Common myeloid progenitor, CD34-positive (primary cell): ENCODE measurements at regions not wholly inside any gene's neighbourhood (a gene's known extent, or its start where the extent isn't known, plus 50 kb on each side); places are given as distances from the start of the nearest gene placed in this dataset.

ENCODE experiments used
- CTCF ChIA-PET: fragments of 350-600 bp; sonication (Branson Sonifier 250); formaldehyde crosslinking; loops from one replicate; lab custom pipeline; 2021; ENCODE audit warnings: antibody characterized with exemption; lab: Charles Lee
- POLR2A ChIA-PET: fragments of 350-600 bp; sonication (Branson Sonifier 250); formaldehyde crosslinking; loops from one replicate; lab custom pipeline; 2021; ENCODE audit warnings: antibody characterized with exemption; lab: Charles Lee
- DNase-seq, 3 donors: peaks; one replicate each; pipeline versions ENCODE4 v3.0.0 to v3.0.0-alpha.2; 2013
- H3K27ac ChIP-seq, 2 experiments: 1 replicate in 1 of 2; 2 replicates in 1 of 2; pipeline ENCODE4 v1.7.0; 2013; ENCODE audit warnings: inconsistent platforms in 2 of 2, low read length in 2 of 2, mild to moderate bottlenecking in 2 of 2, low read depth in 1 of 2, moderate library complexity in 1 of 2; ENCODE audit not compliant: severe bottlenecking in 2 of 2, insufficient read depth in 1 of 2, poor library complexity in 1 of 2
- H3K27me3 ChIP-seq, 5 experiments: replicated peaks in 2 of 5; 1 replicate in 3 of 5; 2 replicates in 2 of 5; pipeline versions ENCODE4 v1.6.1 to v1.7.0; 2013; ENCODE audit warnings: low read length in 4 of 5, mild to moderate bottlenecking in 2 of 5, moderate library complexity in 2 of 5, inconsistent platforms in 1 of 5; ENCODE audit not compliant: insufficient read depth in 5 of 5, control insufficient read depth in 4 of 5
- H3K36me3 ChIP-seq, 4 experiments: 1 replicate in 2 of 4; 2 replicates in 2 of 4; pipeline versions ENCODE4 v1.6.1 to v1.7.0; 2013; ENCODE audit warnings: low read length in 3 of 4, control low read depth in 1 of 4, mild to moderate bottlenecking in 1 of 4; ENCODE audit not compliant: control insufficient read depth in 4 of 4, insufficient read depth in 4 of 4
- H3K4me1 ChIP-seq, 4 experiments: 1 replicate in 3 of 4; 2 replicates in 1 of 4; pipeline versions ENCODE4 v1.6.1 to v1.7.1; 2013; ENCODE audit warnings: low read length in 3 of 4, mild to moderate bottlenecking in 3 of 4, control low read depth in 1 of 4, inconsistent platforms in 1 of 4, moderate library complexity in 1 of 4; ENCODE audit not compliant: control insufficient read depth in 4 of 4, insufficient read depth in 4 of 4; ENCODE audit errors: control extremely low read depth in 1 of 4
- H3K4me3 ChIP-seq, 7 experiments: 1 replicate in 4 of 7; 2 replicates in 3 of 7; pipeline versions ENCODE4 v1.5.1 to v1.7.0; 2013; ENCODE audit warnings: mild to moderate bottlenecking in 7 of 7, low read length in 6 of 7, moderate library complexity in 6 of 7, inconsistent platforms in 2 of 7, low read depth in 2 of 7, control low read depth in 1 of 7; ENCODE audit not compliant: insufficient read depth in 4 of 7, control insufficient read depth in 1 of 7; ENCODE audit errors: extremely low read depth in 1 of 7
- H3K9me3 ChIP-seq, 5 experiments: 1 replicate in 4 of 5; 2 replicates in 1 of 5; pipeline versions ENCODE4 v1.6.1 to v1.7.1; 2013; ENCODE audit warnings: low read length in 4 of 5, mild to moderate bottlenecking in 2 of 5, inconsistent platforms in 1 of 5, low read depth in 1 of 5, moderate library complexity in 1 of 5; ENCODE audit not compliant: control insufficient read depth in 4 of 5, insufficient read depth in 2 of 5; ENCODE audit errors: control extremely low read depth in 1 of 5
- WGBS: methylation state at CpG from one replicate; pipeline ENCODE4 v1.1.5; 2013; ENCODE audit not compliant: insufficient coverage; 5-methylcytosine and 5-hydroxymethylcytosine counted together

DNA sequence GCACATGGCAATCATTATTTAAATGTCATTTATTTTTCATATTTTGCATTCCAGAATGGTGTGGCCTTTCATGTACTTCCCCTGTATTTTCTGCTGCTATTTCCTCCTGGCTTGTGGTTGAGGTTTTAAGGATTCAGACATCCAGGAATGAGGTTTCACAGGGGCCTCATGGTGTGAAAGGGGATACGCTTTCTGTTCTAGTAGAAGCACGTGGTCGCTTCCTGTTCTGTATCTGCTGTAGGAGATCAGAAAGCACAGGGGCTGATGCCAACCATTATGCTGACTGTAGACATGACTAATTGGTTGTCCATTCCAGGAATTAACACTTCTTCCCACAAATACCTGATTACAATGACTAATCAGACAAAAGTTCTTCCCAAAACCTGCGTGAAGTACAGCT is 405.9 kb downstream of the SHISA9 start:
- 7% methylated on average over 3 of the region's 4 CpGs for WGBS
- H3K27ac ChIP-seq = peak overlapping the region in 1 of 2 experiments; percentile 9
- POLR2A ChIA-PET = no interaction called here

DNA sequence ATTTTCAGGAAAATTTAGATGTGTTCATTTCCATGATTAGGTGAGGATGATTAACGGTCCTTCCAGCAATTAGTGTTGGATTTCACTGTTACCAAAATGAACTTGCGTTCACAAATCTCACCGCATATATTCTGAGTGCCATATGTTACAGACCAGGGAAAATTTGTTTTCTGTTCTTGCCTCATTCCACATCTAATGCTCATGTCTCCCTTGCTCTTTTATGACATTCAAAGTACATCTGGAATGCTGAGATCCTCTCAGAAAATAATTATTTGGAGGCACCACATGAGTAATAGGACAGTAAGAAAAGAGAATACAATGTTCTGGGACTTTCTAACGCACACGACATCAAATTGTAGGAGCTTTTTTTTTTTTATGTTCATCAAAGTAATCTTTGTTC is 406.5 kb downstream of the SHISA9 start:
- H3K4me1 ChIP-seq = peaks cover 12 to 26% (median 14%) of the 10 kb centered on the region in 4 experiments
- 93% methylated on average over 3 of the region's 5 CpGs for WGBS
- H3K27me3 ChIP-seq = no peaks in the 10 kb centered on the region
- DNase-seq = no peak
- H3K9me3 ChIP-seq = no peaks in the 10 kb centered on the region
- H3K4me3 ChIP-seq = no peak overlapping the region
- no peak overlapping the region for H3K27ac ChIP-seq
- CTCF ChIA-PET = no interaction called here
- H3K36me3 ChIP-seq = no peaks in the 10 kb centered on the region
- POLR2A ChIA-PET = no interaction called here

More for the DNA sequence above, 405.9 kb downstream of the SHISA9 start:
- DNase-seq = peak; percentile 23 to 79 (median 73)
- CTCF ChIA-PET = no interaction called here
- H3K36me3 ChIP-seq = no peaks in the 10 kb centered on the region
- no peaks in the 10 kb centered on the region for H3K27me3 ChIP-seq
- no peaks in the 10 kb centered on the region for H3K9me3 ChIP-seq
- H3K4me1 ChIP-seq = peaks cover 12 to 26% (median 14%) of the 10 kb centered on the region in 4 experiments
- H3K4me3 ChIP-seq = no peak overlapping the region

DNA sequence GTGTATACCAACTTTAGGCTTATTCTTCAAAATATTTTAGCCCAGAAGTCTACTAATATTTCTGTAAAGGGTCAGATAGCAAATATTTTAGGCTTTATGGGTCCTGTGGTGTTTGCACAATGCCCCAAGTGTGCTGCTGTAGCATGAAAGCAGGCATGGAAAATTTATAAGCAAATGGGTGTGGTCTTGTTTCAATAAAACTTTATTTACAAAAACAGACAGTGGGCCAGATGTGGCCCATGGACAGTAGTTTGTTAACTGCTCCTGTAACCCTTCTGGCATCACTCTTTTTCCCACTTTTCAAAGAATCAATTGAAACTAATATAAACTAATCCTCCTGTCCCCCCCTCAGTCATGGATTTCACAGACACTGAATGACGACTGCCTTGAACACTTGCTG is 410.7 kb downstream of the SHISA9 start:
- Histone ChIP-seq H3K27me3 (no peaks in the 10 kb centered on the region), H3K27ac (no peak overlapping the region), H3K36me3 (no peaks in the 10 kb centered on the region), H3K9me3 (no peaks in the 10 kb centered on the region), H3K4me1 (peaks cover 22 to 40% (median 28%) of the 10 kb centered on the region in 4 experiments), H3K4me3 (no peak overlapping the region)
- POLR2A ChIA-PET = no interaction called here
- CTCF ChIA-PET = no interaction called here
- WGBS = no CpG with 5 or more reads among the region's 1 CpG
- DNase-seq = no peak

DNA sequence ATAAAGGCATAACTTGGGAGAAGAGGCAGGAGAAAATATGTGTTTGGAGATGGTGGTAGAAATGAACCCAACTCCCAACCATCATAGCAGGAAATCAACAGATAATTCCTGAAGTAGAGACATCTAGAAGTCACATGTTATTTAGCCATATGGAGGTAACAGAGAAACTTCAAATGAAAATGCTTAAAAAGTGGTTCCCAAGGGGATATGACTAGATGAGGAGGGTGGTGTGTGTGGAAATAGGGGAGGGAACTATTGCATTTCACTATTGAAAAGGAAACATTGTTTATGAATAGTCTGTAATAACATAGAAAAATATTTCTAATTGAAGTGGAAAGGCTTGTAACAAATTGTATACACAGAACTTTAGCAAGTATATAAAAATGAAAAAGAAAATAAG is 412.0 kb downstream of the SHISA9 start:
- H3K27ac ChIP-seq = no peak overlapping the region
- H3K36me3 ChIP-seq = no peaks in the 10 kb centered on the region
- DNase-seq = no peak
- H3K4me3 ChIP-seq = no peak overlapping the region
- no peaks in the 10 kb centered on the region for H3K9me3 ChIP-seq
- H3K4me1 ChIP-seq = peaks cover 16 to 29% (median 22%) of the 10 kb centered on the region in 4 experiments
- POLR2A ChIA-PET = no interaction called here
- CTCF ChIA-PET = no interaction called here
- no peaks in the 10 kb centered on the region for H3K27me3 ChIP-seq

DNA sequence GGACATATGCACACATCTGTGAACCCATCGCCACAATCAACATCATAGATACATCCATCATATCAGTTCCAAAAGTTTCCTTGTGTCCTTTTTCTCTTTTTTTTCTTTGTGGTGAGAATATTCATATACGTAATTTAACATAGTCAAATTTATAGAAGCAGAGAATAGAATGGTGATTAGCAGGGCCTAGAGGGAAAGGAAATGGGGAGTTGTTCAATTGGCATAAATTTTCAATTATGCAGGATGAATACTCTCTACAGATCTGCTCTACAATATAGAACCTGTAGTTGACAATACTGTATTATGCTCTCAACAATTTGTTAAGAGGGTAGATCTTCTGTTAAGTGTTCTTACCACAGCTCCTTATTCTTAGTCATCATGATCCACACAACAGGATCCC is 413.2 kb downstream of the SHISA9 start:
- Histone ChIP-seq H3K36me3 (no peaks in the 10 kb centered on the region), H3K27me3 (no peaks in the 10 kb centered on the region), H3K27ac (no peak overlapping the region), H3K9me3 (no peaks in the 10 kb centered on the region), H3K4me1 (peaks cover 16 to 29% (median 22%) of the 10 kb centered on the region in 4 experiments), H3K4me3 (no peak overlapping the region)
- ChIA-PET CTCF (no interaction called here), POLR2A (no interaction called here)
- DNase-seq = no peak
- WGBS = no CpG with 5 or more reads among the region's 2 CpGs

DNA sequence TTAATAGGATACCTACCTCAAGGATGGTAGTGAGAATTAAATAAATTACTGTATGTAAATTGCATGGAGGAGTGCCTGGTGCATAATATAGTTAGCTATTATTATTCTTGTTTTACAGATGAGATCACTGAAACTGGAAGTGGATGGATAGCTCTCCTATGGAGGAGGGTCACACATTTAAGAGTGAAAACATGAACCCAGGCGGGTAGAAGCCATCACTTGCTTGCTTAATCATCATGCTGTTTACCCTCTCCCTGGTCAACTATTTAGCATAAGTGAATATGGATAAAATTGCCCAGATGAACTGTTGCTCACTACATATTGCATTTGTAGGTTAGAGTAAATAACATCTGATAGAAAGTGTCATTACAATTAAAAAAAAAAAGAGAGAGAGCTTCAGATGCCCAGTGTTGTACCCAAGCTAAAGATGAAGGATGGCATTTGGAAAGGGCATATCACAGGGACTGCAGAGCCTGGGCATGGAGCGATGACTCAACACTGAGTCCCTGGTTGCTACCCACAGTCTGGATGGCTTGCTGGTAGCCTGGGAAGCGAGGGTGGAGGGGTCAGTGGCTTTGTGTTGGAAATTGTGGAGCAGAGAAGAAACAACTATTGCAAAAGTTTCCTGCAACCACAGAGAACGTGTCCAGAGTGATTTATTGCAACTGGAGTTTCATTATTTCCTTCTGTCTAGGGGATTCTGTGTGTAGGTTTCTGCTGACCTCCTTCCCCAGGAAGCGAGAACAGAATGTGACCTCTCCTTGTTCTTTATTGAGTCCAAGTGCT is 414.4 kb downstream of the SHISA9 start:
- H3K4me1 ChIP-seq = peaks cover 16 to 29% (median 22%) of the 10 kb centered on the region in 4 experiments
- no peaks in the 10 kb centered on the region for H3K27me3 ChIP-seq
- CTCF ChIA-PET = interaction anchor here (1.1 kb wide), 1 partner anchor 18 kb away, joined by 3 read pairs; no protein-coding TSS in a partner anchor
- H3K27ac ChIP-seq = no peak overlapping the region
- no peaks in the 10 kb centered on the region for H3K36me3 ChIP-seq
- H3K4me3 ChIP-seq = peak overlapping the region in 5 of 7 experiments; percentile 4 to 68 (median 32)
- whole genome bisulfite sequencing = 15% methylated on average over 4 of the region's 5 CpGs
- H3K9me3 ChIP-seq = no peaks in the 10 kb centered on the region
- DNase-seq = peak in 2 of 3 donors; percentile 74 to 76
- POLR2A ChIA-PET = interaction anchor here (0.6 kb wide), 1 partner anchor 17 kb away, joined by 3 read pairs; no protein-coding TSS in a partner anchor

DNA sequence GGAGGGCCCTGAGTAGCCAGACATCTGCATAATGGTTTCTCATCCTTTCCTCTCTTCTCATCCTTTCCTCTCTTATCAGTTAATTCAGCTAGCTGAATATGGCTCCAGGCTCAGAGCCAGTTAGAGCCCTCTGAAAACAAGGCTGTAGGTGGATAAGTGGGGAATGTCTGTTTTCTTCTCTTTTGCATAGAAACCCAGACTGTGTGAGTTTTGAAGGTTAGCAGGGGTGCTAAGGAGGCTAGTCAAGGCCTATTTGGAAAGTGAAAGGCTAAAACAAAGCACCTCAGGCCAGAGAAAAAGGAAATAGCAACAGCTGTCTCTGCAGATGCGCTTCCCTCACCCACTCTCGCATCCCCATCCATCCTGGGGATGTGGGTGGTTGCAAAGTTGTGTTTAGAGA is 420.9 kb downstream of the SHISA9 start:
- no peak overlapping the region for H3K4me3 ChIP-seq
- ChIA-PET CTCF (no interaction called here), POLR2A (no interaction called here)
- no CpG with 5 or more reads among the region's 2 CpGs for WGBS
- H3K27ac ChIP-seq = no peak overlapping the region
- peaks cover 0 to 4% (median 0%) of the 10 kb centered on the region in 4 experiments for H3K4me1 ChIP-seq
- DNase-seq = no peak
- H3K9me3 ChIP-seq = no peaks in the 10 kb centered on the region
- H3K36me3 ChIP-seq = no peaks in the 10 kb centered on the region
- no peaks in the 10 kb centered on the region for H3K27me3 ChIP-seq
